ENCODE measurements at regions not wholly inside any gene's neighbourhood (a gene's known extent, or its start where the extent isn't known, plus 50 kb on each side); places are given as distances from the start of the nearest gene placed in this dataset.
"Not testable (repeated sequence)": the region's sequence is repeated elsewhere in the genome, so short reads cannot be mapped to it uniquely, and the experiment has no call there.

DNA sequence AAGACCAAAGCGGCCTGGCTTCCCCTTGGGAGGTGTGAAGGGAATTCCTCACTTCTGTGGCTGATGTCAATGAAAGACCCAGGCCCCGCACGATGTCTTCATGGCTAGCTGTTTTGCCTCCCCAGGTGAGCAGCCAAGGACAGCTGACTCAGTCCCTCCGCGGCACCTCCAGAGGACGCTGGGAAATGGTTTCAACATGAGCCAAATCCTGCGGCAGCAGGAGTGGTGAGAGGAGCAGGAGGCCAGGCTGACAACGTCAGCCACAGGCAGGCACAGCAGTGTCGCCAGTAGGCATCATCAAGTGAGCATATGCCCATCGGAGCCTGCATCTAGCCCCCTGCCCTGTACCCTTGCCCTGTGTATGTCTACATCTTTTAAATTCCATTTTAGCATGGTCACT is 156.4 kb upstream of the RAB6C start:
- no peak for DNase-seq (ENCODE audit: low read depth)

DNA sequence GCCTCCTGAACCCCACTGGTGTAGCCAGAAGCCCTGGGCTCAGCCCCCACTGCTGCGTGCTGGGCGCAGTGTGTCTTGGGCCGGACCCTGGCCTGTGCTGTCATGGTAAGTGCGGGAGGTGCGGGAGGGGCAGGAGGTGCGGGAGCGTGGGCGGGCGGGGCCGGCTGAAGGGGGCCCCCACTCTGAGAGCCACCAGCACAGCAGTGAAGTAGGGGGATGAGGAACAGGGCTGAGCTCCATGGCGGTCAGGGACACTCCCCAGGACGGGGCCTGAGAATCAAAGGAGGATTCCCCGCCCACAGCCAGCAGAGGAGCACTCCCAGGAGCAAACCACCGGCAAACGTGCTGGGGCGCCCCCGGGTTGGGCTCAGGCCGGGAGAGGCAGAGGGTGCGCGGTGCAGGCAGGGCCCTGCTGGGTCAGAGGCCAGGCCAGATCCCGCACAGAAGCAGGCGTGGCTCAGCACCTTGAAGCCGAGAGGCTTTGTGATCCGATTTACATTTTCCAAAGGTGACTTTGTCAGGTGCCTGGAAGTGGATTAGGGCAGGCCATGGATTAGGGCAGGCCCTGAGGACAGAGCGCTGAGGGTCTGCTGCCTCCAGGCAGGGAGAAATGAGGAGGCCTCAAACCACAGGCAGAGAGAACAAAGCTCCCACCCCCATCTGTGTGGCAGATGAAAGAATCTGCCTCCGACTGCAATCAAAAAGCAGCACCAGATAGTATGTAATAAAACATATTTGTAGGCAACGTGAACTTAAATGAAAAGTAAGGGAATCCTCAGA is 152.0 kb upstream of the RAB6C start:
- no peak for DNase-seq (ENCODE audit: low read depth)

DNA sequence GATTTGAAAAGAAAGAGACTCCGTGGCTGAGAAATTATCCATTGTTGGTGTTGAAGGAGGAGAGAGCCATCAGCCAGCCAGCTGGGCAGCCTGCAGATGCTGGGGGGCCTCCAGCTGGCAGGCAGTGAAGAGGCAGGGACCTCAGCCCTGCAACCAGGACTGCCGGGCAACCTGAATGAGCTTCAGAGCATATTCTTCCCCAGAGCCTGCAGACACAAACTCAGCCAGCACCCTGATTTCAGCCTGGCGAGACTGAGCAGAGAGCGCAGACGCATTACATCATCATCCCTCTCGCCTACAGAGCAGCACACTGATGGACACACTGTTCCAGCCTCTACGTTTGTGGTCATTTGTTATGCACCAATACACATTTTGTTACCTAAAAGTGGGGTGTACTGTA is 150.7 kb upstream of the RAB6C start:
- DNase-seq (ENCODE audit: low read depth), result no peak

DNA sequence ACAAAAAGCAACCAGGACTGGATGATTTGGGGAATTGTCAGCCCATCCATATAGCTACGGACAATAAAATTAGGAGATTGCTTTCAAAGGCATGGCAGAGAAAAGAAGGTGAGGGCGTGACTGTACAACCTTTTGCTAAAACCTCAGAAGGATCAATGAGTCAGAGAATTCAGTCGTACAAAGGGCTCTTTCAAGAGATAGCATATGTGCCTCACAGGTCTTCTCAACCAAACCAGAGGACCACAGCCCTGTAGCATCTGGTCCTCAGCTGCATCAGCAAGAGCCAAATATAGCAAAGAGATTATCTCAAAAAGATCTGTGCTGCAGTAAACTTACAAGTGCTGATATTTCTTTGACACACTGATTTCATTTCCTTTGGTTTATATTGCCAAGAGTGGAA is 149.9 kb upstream of the RAB6C start:
- no peak for DNase-seq (ENCODE audit: low read depth)

DNA sequence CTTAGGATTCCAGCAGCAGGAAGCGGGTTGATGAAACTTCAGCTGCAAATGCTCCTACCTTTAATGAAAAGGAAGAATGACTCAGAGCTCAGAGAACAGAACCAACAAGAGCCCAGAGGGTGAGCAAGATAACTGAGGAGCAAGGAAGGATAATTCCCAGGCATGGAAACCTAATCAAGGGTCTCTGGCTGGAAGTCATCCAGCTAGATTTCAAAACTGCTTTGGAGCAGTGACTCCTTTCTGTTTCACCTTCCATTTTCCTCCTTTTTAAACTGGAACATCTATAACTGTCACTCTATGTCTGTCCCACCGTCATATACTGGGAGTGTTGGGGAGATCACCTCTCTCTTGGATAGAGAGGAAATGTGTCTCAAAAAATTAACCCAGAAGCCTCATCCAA is 148.4 kb upstream of the RAB6C start:
- DNase-seq (ENCODE audit: low read depth), result no peak

DNA sequence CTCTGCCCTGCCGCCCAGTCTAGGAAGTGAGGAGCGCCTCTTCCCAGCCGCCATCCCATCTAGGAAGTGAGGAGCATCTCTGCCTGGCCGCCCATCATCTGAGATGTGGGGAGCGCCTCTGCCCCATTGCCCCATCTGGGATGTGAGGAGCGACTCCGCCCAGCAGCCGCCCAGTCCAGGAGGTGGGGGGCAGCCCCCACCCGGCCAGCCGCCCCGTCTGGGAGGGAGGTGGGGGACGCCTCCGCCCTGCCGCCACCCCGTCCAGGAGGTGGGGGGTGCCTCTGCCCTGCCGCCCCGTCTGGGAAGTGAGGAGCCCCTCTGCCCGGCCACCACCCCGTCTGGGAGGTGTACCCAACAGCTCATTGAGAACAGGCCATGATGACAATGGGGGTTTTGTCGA is 146.0 kb upstream of the RAB6C start:
- DNase-seq (ENCODE audit: low read depth), result not testable (repeated sequence)

DNA sequence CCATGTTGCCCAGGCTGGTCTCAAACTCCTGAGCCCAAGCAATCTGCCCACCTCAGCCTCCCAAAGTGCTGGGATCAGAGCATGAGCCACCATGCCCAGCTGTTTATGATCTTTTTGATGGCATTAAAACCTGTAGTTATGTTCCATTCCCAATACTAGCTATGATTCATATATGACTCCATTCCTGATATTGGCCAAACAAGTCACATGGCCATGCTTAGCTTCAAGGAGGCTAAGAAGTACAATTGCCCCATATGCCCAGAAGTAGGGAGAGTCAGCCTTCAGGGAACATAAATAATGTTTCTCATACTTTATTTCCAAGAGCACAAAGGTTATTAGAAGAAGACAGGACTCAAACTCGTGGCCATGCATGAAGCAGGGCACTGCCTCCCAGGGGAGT is 132.4 kb upstream of the RAB6C start:
- DNase-seq (ENCODE audit: low read depth), result no peak

DNA sequence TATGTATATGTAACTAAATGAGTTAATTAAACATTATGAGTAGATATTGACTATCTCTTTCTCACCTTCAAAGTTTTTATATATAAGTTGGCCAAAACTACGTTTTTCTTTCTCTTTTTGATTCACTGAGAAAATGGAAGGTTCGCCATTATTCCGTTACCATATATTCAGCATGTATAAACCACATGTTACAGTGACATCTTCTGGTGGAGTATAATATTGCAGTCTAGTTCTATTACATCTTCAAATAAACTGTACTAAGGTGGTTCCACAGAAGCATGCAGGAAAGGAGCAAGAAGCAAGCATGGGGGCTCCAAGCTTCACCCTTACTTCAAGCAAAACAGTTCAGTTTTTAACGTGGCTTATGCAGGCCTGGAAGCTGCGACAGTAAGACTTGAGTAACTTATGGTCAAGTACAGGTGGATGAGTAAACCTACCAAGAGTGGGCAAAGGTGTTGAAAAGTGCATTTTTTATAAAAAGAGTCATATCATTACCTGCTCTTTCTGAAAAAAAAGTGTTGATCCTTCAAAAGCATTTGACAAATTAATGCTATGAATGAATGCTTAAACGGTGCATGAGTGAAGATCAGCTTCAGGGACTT is 129.8 kb upstream of the RAB6C start:
- no peak for DNase-seq (ENCODE audit: low read depth)

DNA sequence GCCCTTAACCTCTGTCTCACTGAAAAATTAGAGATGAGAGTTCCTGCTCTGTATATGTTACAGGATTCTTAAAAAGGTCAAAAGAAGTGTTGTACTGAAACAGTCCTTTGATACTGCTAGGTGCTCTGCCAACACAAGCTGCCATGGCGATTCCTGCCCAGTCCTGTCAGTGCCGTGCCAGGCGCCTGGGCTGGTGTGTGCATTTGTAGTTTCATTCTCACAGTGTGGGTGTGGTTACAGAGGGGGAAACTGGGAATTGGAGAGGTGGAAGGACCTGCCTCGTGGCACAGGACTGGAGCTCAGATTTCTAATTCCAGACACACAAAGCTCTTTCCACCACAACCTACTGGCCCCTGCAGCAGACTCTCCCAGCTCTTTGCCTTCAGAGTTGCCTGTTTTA is 122.3 kb upstream of the RAB6C start:
- no peak for DNase-seq (ENCODE audit: low read depth)

DNA sequence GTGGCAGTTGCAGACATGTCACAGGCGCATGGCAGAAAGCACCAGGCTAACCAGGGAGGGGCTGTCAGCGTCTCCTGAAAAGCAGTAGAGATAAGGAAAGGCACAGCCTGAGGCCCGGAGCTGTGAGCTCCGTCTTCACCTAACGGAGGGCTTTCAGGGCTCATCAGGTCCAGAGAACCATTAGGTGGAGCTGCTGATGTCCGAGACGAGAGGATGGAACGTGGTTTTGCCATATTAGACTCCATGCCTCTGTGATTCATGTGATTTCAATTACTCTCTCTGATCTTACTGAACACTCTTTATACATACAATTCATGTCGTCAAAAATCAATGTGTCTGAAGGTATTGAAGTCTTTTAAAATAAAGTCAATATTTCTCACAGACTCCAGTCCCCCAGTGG is 120.3 kb upstream of the RAB6C start:
- no peak for DNase-seq (ENCODE audit: low read depth)

DNA sequence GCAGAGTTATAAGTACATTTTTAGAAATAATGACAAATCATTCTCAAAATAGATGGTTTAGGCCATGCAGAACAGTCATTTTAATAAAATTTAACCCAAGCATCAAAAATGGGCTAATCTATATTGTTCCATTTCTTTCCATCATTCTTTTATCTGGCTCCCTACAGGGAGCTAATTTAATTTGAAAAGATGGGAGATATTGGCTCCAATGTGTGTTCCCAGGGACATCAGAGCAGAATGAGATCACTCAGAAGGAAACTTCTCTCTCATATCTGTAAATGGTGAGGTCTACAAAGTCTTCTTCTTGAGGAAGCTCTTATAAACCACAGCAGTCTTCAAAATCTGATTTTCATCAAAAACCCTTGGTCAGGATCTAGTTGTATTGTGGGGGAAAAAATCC is 119.4 kb upstream of the RAB6C start:
- no peak for DNase-seq (ENCODE audit: low read depth)

DNA sequence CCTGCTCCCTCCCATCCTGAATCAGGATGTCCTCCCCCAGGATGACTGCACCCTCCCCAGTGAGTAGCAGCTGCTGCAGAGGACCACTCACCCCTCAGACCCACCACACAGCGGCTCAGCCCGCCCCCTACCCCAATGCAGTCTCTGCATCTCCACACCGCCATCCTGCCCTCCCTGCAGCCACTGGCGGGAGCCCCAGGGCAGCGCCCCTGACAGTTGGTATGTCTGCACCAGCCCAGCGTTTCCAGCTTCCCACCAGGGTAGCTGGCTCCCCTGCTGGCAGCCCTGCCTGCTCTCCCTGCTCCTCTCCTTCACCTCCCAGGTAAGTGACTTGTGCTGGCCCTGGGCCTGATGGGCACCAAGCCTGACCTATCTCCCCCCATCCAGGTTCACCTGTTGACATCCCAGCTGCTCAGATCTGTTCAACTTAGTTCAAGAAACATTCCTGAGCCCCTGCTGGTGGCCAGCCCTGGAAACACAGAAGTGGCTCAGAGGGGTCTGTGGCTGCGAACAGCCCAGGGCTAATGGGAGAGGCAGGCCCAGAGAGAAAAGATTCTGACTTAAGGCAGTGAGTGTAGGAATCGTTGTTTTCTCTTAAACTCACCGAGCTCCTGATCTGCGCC is 117.7 kb upstream of the RAB6C start:
- no peak for DNase-seq (ENCODE audit: low read depth)

DNA sequence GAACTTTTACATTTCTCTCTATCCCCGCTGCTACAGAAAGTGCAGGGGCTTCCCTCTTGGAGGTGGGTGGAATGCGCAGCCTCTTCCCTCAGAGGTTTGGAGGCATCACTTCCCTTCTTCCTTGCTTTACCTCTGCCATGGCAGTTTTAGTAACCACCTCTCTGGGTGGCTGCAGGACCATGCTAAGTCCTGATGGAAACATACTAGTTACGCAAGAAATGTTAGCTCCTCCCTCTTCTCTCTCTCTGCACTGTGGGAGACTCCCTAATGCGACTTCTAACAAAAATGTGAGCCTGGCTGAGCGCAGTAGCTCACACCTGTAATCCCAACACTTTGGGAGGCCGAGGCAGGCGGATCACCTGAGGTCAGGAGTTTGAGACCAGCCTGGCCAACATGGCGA is 116.8 kb upstream of the RAB6C start:
- no peak for DNase-seq (ENCODE audit: low read depth)

DNA sequence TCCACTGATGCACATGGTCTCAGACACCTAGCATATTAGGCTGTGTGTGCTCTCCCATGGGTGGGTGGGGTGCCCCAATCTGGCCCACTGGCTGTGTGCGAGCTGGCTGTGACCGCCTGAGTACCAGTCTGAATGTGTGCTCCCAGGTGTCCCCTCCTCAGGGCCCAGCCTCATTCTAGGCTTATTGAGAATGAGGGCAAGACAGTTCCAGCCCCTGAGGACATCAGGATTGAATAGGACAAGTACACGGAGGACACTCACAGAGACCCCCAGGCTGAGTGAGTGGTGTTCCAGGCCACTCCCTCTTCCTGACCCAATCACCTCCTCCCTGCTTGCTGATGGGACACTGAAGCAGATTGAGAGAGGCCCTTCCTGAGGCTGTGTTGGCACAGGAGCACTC is 116.1 kb upstream of the RAB6C start:
- no peak for DNase-seq (ENCODE audit: low read depth)

DNA sequence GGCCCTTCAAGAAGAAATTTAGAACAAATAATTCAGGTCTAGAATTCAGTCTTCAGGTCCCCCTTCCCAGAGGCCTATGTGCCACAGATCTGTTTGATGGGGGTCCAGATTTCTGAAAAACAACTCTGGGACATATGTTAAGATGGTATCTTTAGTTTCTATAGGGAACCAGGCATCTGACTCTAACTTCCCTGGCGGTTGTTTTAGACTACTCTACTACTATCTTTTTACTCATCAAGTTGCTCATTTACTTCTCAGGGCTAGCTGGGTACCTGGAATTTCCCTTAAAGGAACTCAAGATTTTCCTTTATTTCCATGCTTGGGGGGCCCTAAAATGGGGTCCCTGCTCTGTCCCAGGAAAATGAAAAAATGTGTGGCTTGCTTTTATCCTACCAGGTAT is 114.7 kb upstream of the RAB6C start:
- no peak for DNase-seq (ENCODE audit: low read depth)

DNA sequence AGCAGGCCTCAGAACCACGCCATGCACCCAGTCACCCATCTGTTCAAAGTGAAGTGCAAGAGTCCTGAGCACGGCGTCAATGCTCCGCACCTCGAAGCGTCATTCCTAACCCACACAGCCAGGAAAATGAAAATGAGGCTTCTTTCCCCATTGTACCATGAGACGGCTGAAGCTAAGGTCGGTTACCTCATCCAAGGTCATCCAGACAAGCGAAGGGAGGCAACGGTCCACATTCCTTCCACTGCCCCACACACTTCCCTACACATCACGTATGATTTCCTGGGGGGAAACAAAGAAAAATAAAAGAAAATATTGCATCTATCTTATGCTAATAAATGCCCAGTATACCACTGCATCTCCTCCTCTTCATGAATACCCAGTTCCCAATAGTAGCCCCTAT is 113.5 kb upstream of the RAB6C start:
- no peak for DNase-seq (ENCODE audit: low read depth)

DNA sequence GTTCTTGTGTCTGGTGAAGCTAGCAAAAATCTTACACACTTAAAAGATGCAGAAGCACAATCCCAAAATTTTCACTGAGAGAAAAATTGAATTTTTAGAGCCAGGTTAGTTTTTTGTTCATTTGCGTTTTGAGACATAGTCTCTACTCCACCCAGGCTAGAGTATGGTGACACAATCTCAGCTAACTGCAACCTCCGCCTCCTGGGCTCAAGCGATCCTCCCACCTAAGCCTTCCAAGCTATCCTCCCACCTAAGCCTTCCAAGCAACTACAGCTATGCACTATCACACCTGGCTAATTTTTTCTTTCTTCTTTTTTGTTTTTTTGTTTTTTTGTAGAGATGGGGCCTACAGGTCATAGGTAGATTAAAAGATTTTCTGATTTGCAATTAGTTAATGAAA is 113.1 kb upstream of the RAB6C start:
- DNase-seq (ENCODE audit: low read depth), result no peak

DNA sequence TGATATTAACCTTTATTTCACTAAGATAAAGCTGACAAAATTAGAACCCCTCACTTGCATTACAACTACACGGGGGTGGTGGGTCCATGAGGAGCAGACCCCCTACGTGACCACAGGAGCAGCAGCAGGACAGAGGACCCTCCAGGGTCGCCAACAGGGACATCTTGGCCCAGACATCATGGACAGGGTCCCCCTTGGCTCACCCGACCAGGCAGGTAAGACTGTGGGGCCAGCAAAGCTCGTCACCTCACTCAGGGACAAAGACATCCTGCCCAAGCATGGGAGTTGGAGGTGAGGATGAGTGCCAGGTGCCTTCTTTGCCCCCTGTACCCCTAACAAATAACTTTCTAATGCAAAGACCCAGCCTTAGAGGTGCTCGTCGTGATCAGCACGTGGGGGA is 111.3 kb upstream of the RAB6C start:
- no peak for DNase-seq (ENCODE audit: low read depth)

DNA sequence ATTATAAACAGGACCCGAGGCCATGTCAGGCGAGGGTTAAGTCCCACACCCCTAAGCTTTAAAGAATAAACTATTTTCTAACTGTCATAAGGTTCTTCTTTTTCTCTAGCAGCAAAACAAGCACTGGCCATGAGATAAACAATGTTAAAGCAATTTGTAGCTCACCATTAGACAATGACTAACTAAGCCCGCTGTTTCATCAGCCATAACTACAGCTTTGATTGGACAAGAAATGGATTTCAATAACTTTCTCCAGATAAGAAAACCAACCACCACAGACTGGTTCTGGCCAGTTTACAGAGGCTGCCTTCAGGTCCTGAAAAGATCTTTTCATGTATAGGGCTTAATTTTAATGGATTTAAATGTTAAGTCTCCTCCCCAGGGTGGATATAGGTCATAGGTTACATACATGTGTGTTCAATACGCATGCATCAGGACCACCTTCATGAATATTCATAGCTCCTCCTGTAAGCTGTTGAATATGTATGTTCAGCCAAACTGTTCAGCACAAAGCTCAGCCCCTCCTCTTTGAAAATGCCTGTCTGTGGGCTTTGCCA is 108.7 kb upstream of the RAB6C start:
- no peak for DNase-seq (ENCODE audit: low read depth)

DNA sequence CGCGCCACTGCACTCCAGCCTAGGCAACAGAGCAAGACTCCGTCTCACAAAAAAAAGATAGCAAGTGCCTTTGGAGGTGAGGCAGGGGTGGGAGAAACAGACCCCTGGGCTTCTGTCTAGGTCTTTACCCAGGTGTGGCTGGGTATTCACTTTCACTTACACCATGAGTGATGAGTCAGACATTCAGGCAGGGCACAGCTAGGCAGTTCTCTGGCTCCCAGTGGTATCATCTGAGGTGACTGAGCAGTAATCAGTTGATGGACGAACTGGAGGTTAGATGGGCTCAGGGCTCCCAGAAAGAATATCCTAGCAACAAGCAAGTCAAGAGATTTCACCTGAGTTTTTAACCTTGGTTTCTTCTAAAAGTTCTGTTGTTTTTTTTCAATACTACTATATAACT is 107.0 kb upstream of the RAB6C start:
- no peak for DNase-seq (ENCODE audit: low read depth)

DNA sequence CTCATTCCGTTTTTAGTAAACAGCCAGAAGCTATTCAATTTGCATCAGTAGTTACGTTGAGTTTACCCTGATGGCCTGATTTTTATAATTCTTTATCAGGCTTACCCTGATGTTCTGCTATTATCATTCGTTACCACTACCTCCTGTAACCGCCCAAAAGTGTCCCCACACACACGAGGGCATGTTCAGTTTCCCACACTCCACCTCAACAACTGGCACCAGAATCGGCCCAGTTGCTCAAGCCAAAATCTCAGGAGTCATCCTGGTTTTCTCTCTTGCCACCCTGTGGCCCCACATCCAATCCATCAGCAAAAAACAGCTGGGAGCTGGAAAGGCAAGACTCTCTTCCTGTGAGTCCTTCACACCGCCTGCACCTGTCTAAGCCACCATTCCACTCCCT is 102.9 kb upstream of the RAB6C start:
- no peak for DNase-seq (ENCODE audit: low read depth)

DNA sequence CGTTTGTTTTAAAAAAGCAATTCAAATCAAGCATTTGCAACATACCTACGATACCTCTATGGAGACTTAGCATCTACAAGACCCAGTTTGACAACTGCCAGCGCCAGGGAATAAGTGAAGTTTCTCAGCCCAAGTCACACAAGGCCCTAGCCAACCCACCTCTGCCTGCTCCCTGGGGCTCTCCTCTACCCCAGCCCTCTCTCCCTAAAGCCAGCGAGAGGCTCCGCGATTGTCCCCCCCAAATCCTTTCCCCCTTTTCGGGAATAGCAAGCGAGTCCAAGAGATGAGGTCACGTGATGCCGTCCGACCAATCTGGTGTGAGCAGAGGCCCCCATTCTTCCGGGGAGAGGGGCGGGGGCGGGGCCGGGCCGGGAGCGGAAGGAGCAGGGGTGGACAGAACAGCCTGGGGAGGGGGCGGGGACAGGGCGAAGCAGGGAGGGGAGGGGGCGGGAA is 102.2 kb upstream of the RAB6C start:
- DNase-seq (ENCODE audit: low read depth), result peak; percentile 74
